K562 (cell line): ENCODE measurements at regions not wholly inside any gene's neighbourhood (a gene's known extent, or its start where the extent isn't known, plus 50 kb on each side); places are given as distances from the start of the nearest gene placed in this dataset.

Experiments
- ATAC-seq: fragments of 200-7000 bp; cut with Tn5 transposase; 3 replicates; pipeline ENCODE4 v1.9.1; 2020; ENCODE audit warnings: moderate library complexity
- BruUV-seq: library from RNA; stranded (reverse); fragments of 400-500 nt; replicated peaks from 2 replicates; lab custom pipeline; 2021; lab: Mats Ljungman, UMichigan
- CTCF ChIA-PET: fragments of 300-600 bp; formaldehyde crosslinking; extraction: SDS; loops from one replicate; lab custom pipeline; 2021; ENCODE audit warnings: low intra/inter-chr PET ratio; lab: Yijun Ruan, JAX
- POLR2A ChIA-PET: fragments of 300-600, 350-650 bp; sonication (Branson Sonifier 250); formaldehyde crosslinking; extraction: SDS; loops from one replicate; lab custom pipeline; 2021; ENCODE audit warnings: antibody characterized with exemption, inconsistent platforms; lab: Yijun Ruan, JAX
- DNase-seq, 4 experiments: peaks; one replicate each; pipeline versions ENCODE4 v3.0.0 to v3.0.0-alpha.2; 2011 to 2018; ENCODE audit warnings: low spot score in 3 of 4, mixed read lengths in 3 of 4; ENCODE audit errors: extremely low read depth in 1 of 4
- FAIRE-seq: peaks from 2 replicates; lab custom pipeline; 2011; peaks lifted over from hg19 to GRCh38; lab: Jason Lieb, UNC
- H2AFZ ChIP-seq: 2 replicates; pipeline ENCODE4 v1.6.0; 2011; ENCODE audit warnings: low read depth, low read length, control low read depth, inconsistent platforms
- H3K27ac ChIP-seq: fragments of 200-600 bp; 3 replicates; pipeline ENCODE4 v1.8.0; 2011; ENCODE audit warnings: low read depth, mild to moderate bottlenecking, control low read depth, inconsistent platforms, low read length, moderate library complexity, mixed read lengths; ENCODE audit errors: extremely low read depth
- H3K27me3 ChIP-seq, 2 experiments: fragments of 300-600 bp in 1 of 2; 2 replicates in 1 of 2; 3 replicates in 1 of 2; pipeline versions ENCODE4 v1.6.0 to v1.8.0; 2011; ENCODE audit warnings: inconsistent platforms in 2 of 2, low read length in 2 of 2, mild to moderate bottlenecking in 1 of 2, mixed read lengths in 1 of 2, moderate library complexity in 1 of 2; ENCODE audit not compliant: control insufficient read depth in 2 of 2, insufficient read depth in 2 of 2
- H3K36me3 ChIP-seq: fragments of 300-600 bp; 3 replicates; pipeline ENCODE4 v1.8.0; 2011; ENCODE audit warnings: mild to moderate bottlenecking, low read length, inconsistent platforms; ENCODE audit not compliant: control insufficient read depth, insufficient read depth
- H3K4me1 ChIP-seq, 2 experiments: fragments of 200-600 bp in 1 of 2; replicated peaks in 1 of 2; 2 replicates in 1 of 2; 3 replicates in 1 of 2; pipeline versions ENCODE4 v1.5.1 to v1.8.0; 2011; ENCODE audit warnings: inconsistent platforms in 2 of 2, low read length in 2 of 2, mild to moderate bottlenecking in 1 of 2, mixed read lengths in 1 of 2, moderate library complexity in 1 of 2; ENCODE audit not compliant: control insufficient read depth in 2 of 2, insufficient read depth in 2 of 2
- H3K4me2 ChIP-seq: 2 replicates; pipeline ENCODE4 v1.6.1; 2011; ENCODE audit warnings: low read length, control low read depth, inconsistent platforms, mixed read lengths; ENCODE audit not compliant: insufficient read depth
- H3K4me3 ChIP-seq: fragments of 200-600 bp; sonication (generic), shearing (Covaris generic); 2 replicates; pipeline ENCODE4 v1.5.1; 2016; ENCODE audit warnings: control low read depth, inconsistent platforms
- H3K79me2 ChIP-seq: fragments of 200-600 bp; 3 replicates; pipeline ENCODE4 v1.8.0; 2011; ENCODE audit warnings: low read length, inconsistent platforms; ENCODE audit not compliant: control insufficient read depth, insufficient read depth
- H3K9ac ChIP-seq, 2 experiments: 2 replicates each; pipeline versions ENCODE4 v1.6.0 to v1.6.1; 2011; ENCODE audit warnings: low read depth in 2 of 2, low read length in 2 of 2, control low read depth in 1 of 2, inconsistent platforms in 1 of 2, mild to moderate bottlenecking in 1 of 2, mixed read lengths in 1 of 2; ENCODE audit not compliant: insufficient read depth in 1 of 2
- H3K9me1 ChIP-seq: one replicate; pipeline ENCODE4 v1.6.0; 2011; ENCODE audit warnings: inconsistent platforms, mild to moderate bottlenecking, low read length, moderate library complexity; ENCODE audit not compliant: control insufficient read depth, insufficient read depth
- H3K9me3 ChIP-seq: replicated peaks from 2 replicates; pipeline ENCODE4 v1.5.1; 2011; ENCODE audit warnings: low read depth, low read length, inconsistent platforms; ENCODE audit not compliant: control insufficient read depth, insufficient read depth
- H4K20me1 ChIP-seq: replicated peaks from 2 replicates; pipeline ENCODE4 v1.6.1; 2011; ENCODE audit warnings: low read length, inconsistent platforms, mixed read lengths; ENCODE audit not compliant: control insufficient read depth, insufficient read depth
- ESRRA ChIP-seq: fragments of 450-650 bp; IDR thresholded peaks from 2 replicates; pipeline ENCODE4 v1.6.1; 2014; ENCODE audit warnings: low read depth, mild to moderate bottlenecking, moderate library complexity, borderline replicate concordance
- MBD2 ChIP-seq: sonication (generic); IDR thresholded peaks from 2 replicates; pipeline ENCODE4 v1.6.1; 2016; ENCODE audit warnings: low read depth, borderline replicate concordance
- POLR3G ChIP-seq: IDR thresholded peaks from 2 replicates; pipeline ENCODE4 v1.6.1; 2011; ENCODE audit not compliant: insufficient read length, insufficient replicate concordance; ENCODE audit errors: extremely low read depth
- POU5F1 ChIP-seq: fragments of 150-350 bp; IDR thresholded peaks from 2 replicates; pipeline ENCODE4 v1.6.1; 2014; ENCODE audit warnings: borderline replicate concordance, low read length, low read depth, mild to moderate bottlenecking; ENCODE audit not compliant: partially characterized antibody
- RFX1 ChIP-seq: fragments of 450-650 bp; IDR thresholded peaks from 2 replicates; pipeline ENCODE4 v1.6.1; 2016; ENCODE audit warnings: mild to moderate bottlenecking, moderate library complexity
- SRSF9 ChIP-seq: fragments of 200-400 bp; formaldehyde crosslinking; IDR thresholded peaks from 2 replicates; pipeline ENCODE4 v1.6.1; 2017; ENCODE audit warnings: low read depth, low read length, borderline replicate concordance
- ZC3H8 ChIP-seq: fragments of 450-650 bp; IDR thresholded peaks from 2 replicates; pipeline ENCODE4 v1.6.1; 2017
- ZNF263 ChIP-seq: sonication (generic); formaldehyde crosslinking; IDR thresholded peaks from 2 replicates; pipeline ENCODE4 v1.8.0; 2022; ENCODE audit warnings: mild to moderate bottlenecking, missing genetic modification reagents, borderline replicate concordance
- WGBS: fragments of 100-300 bp; shearing (Covaris generic); methylation state at CpG from one replicate; pipeline ENCODE4 v1.1.6; 2016; ENCODE audit warnings: low coverage, mixed read lengths; ENCODE audit not compliant: insufficient coverage; ENCODE audit errors: missing lambda C conversion rate; 5-methylcytosine and 5-hydroxymethylcytosine counted together
- in situ Hi-C: fragments of 300-500 bp; cut with MboI; formaldehyde crosslinking; loops from 4 replicates; pipeline ENCODE4 v1.15.0; 2018; ENCODE audit warnings: inconsistent platforms, mixed read lengths
- intact Hi-C: fragments of 100-400 bp; cut with micrococcal nuclease; formaldehyde crosslinking; loops from 2 replicates; pipeline ENCODE4 v1.14.2; 2022
- TF ChIP-seq, protein P1 (sequence below): sonication (generic); formaldehyde crosslinking; IDR thresholded peaks from 2 replicates; pipeline ENCODE4 v1.8.1; 2022; ENCODE audit warnings: missing genetic modification reagents
- TF ChIP-seq, protein P2 (sequence below): fragments of 450-650 bp; IDR thresholded peaks from 2 replicates; pipeline ENCODE4 v1.6.1; 2016; ENCODE audit warnings: missing biosample characterization, missing genetic modification characterization
- TF ChIP-seq, protein P3 (sequence below): fragments of 450-650 bp; formaldehyde crosslinking; IDR thresholded peaks from 2 replicates; pipeline ENCODE4 v1.4.0; 2020; ENCODE audit warnings: mild to moderate bottlenecking, mixed read lengths
- TF ChIP-seq, protein P4 (sequence below): sonication (generic); formaldehyde crosslinking; IDR thresholded peaks from 2 replicates; pipeline ENCODE4 v1.8.0; 2022; ENCODE audit warnings: mild to moderate bottlenecking, missing genetic modification reagents, borderline replicate concordance

DNA sequence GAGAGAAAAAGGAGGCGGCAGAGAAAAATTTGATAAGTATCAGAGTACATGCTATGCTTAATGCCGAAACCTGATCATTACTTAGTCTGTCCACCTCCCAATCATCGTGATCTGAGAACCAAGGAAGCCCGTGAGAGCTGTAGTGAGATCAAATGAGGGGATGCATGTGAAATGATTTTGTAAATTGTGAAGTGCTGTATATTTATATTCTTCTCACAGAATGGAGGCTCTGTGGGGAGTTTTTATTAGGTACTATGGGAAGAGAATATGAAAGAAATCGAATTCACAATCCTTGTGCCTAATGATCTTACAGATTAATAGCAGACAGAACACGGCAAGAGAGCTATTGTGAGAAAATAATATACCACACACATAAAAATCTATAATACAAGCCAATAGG lies 115.5 kb downstream of the LYPLAL1 start:
- no peaks in the 10 kb centered on the region for H3K27me3 ChIP-seq
- H3K9me3 ChIP-seq, result no peaks in the 10 kb centered on the region
- H4K20me1 ChIP-seq, result no peaks in the 10 kb centered on the region
- no peak overlapping the region for H3K4me2 ChIP-seq
- in situ Hi-C loops (no loop called here), intact Hi-C loops (no loop called here)
- no peaks in the 10 kb centered on the region for H3K9me1 ChIP-seq
- WGBS, result under 1% methylated on average over 6 of the region's 6 CpGs
- no peak overlapping the region for H2AFZ ChIP-seq
- no peak overlapping the region for H3K9ac ChIP-seq
- ChIA-PET POLR2A (no interaction called here), CTCF (interaction anchor here (0.7 kb wide), 1 partner anchor 129 kb away, joined by 3 read pairs; no protein-coding TSS in a partner anchor)
- no peaks in the 10 kb centered on the region for H3K79me2 ChIP-seq
- FAIRE-seq, result no peak
- H3K4me3 ChIP-seq, result no peak overlapping the region
- BruUV-seq, result no TSS peak
- no peak for DNase-seq
- H3K4me1 ChIP-seq, result no peaks in the 10 kb centered on the region
- no peaks in the 10 kb centered on the region for H3K36me3 ChIP-seq
- no peak for ATAC-seq
- no peak overlapping the region for H3K27ac ChIP-seq
- TF ChIP-seq, protein P1, sequence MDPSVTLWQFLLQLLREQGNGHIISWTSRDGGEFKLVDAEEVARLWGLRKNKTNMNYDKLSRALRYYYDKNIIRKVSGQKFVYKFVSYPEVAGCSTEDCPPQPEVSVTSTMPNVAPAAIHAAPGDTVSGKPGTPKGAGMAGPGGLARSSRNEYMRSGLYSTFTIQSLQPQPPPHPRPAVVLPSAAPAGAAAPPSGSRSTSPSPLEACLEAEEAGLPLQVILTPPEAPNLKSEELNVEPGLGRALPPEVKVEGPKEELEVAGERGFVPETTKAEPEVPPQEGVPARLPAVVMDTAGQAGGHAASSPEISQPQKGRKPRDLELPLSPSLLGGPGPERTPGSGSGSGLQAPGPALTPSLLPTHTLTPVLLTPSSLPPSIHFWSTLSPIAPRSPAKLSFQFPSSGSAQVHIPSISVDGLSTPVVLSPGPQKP, result no peak
- TF ChIP-seq RFX1, result no peak
- TF ChIP-seq, protein P2, sequence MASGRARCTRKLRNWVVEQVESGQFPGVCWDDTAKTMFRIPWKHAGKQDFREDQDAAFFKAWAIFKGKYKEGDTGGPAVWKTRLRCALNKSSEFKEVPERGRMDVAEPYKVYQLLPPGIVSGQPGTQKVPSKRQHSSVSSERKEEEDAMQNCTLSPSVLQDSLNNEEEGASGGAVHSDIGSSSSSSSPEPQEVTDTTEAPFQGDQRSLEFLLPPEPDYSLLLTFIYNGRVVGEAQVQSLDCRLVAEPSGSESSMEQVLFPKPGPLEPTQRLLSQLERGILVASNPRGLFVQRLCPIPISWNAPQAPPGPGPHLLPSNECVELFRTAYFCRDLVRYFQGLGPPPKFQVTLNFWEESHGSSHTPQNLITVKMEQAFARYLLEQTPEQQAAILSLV (tag), result no peak
- no peak for TF ChIP-seq POLR3G
- no peak for TF ChIP-seq ESRRA
- TF ChIP-seq, protein P3, sequence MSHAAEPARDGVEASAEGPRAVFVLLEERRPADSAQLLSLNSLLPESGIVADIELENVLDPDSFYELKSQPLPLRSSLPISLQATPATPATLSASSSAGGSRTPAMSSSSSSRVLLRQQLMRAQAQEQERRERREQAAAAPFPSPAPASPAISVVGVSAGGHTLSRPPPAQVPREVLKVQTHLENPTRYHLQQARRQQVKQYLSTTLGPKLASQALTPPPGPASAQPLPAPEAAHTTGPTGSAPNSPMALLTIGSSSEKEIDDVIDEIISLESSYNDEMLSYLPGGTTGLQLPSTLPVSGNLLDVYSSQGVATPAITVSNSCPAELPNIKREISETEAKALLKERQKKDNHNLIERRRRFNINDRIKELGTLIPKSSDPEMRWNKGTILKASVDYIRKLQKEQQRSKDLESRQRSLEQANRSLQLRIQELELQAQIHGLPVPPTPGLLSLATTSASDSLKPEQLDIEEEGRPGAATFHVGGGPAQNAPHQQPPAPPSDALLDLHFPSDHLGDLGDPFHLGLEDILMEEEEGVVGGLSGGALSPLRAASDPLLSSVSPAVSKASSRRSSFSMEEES (CRISPR knock-in tag), result no peak
- TF ChIP-seq ZNF263 (CRISPR knock-in tag), result no peak
- no peak for TF ChIP-seq MBD2
- TF ChIP-seq, protein P4, sequence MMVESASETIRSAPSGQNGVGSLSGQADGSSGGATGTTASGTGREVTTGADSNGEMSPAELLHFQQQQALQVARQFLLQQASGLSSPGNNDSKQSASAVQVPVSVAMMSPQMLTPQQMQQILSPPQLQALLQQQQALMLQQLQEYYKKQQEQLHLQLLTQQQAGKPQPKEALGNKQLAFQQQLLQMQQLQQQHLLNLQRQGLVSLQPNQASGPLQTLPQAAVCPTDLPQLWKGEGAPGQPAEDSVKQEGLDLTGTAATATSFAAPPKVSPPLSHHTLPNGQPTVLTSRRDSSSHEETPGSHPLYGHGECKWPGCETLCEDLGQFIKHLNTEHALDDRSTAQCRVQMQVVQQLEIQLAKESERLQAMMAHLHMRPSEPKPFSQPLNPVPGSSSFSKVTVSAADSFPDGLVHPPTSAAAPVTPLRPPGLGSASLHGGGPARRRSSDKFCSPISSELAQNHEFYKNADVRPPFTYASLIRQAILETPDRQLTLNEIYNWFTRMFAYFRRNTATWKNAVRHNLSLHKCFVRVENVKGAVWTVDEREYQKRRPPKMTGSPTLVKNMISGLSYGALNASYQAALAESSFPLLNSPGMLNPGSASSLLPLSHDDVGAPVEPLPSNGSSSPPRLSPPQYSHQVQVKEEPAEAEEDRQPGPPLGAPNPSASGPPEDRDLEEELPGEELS (CRISPR knock-in tag), result no peak
- TF ChIP-seq SRSF9, result no peak
- TF ChIP-seq ZC3H8, result no peak
- no peak for TF ChIP-seq POU5F1
